GM23338 (cell line): ENCODE measurements at regions not wholly inside any gene's neighbourhood (a gene's known extent, or its start where the extent isn't known, plus 50 kb on each side); places are given as distances from the start of the nearest gene placed in this dataset.

ENCODE experiments used
- ATAC-seq: fragments of 200-7000 bp; cut with Tn5 transposase; 3 replicates; pipeline ENCODE4 v1.9.1; 2020
- DNase-seq: peaks from one replicate; pipeline ENCODE4 v3.0.0-alpha.2; 2015; ENCODE audit warnings: low spot score
- H2AFZ ChIP-seq: fragments of 200-600 bp; sonication (generic); 2 replicates; pipeline ENCODE4 v1.8.0; 2016; ENCODE audit warnings: antibody characterized with exemption, mild to moderate bottlenecking, moderate library complexity
- H3F3A ChIP-seq: fragments of 200-600 bp; sonication (generic); replicated peaks from 2 replicates; pipeline ENCODE4 v1.8.0; 2017; ENCODE audit warnings: antibody characterized with exemption, mixed run types, low read depth
- H3K27ac ChIP-seq: fragments of 200-600 bp; sonication (generic); 2 replicates; pipeline ENCODE4 v1.6.1; 2016; ENCODE audit warnings: low read depth
- H3K27me3 ChIP-seq: fragments of 200-600 bp; sonication (generic); 2 replicates; pipeline ENCODE4 v1.8.0; 2016; ENCODE audit warnings: mild to moderate bottlenecking, mixed run types, moderate library complexity; ENCODE audit not compliant: insufficient read depth
- H3K36me3 ChIP-seq: fragments of 200-600 bp; sonication (generic); 2 replicates; pipeline ENCODE4 v1.8.0; 2016; ENCODE audit warnings: mild to moderate bottlenecking; ENCODE audit not compliant: insufficient read depth
- H3K4me1 ChIP-seq: fragments of 200-600 bp; sonication (generic); 2 replicates; pipeline ENCODE4 v1.8.0; 2016; ENCODE audit warnings: mild to moderate bottlenecking, moderate library complexity; ENCODE audit not compliant: insufficient read depth
- H3K4me2 ChIP-seq: fragments of 200-600 bp; sonication (generic); 2 replicates; pipeline ENCODE4 v1.7.1; 2017; ENCODE audit warnings: mixed run types
- H3K4me3 ChIP-seq: fragments of 200-600 bp; sonication (generic); 2 replicates; pipeline ENCODE4 v1.6.1; 2016; ENCODE audit warnings: mixed run types
- H3K79me2 ChIP-seq: fragments of 200-600 bp; sonication (generic); replicated peaks from 2 replicates; pipeline ENCODE4 v1.8.0; 2017; ENCODE audit warnings: mild to moderate bottlenecking; ENCODE audit not compliant: insufficient read depth
- H3K9me2 ChIP-seq: fragments of 200-600 bp; sonication (generic); 2 replicates; pipeline ENCODE4 v1.8.0; 2017; ENCODE audit not compliant: insufficient read depth
- H4K20me1 ChIP-seq: fragments of 200-600 bp; sonication (generic); replicated peaks from 2 replicates; pipeline ENCODE4 v1.8.0; 2017; ENCODE audit warnings: mild to moderate bottlenecking; ENCODE audit not compliant: insufficient read depth
- H3K27ac Mint-ChIP-seq: 2 replicates; pipeline ENCODE4 v1.8.0; 2020; ENCODE audit warnings: inconsistent platforms, mild to moderate bottlenecking, moderate library complexity, mixed read lengths
- H3K27me3 Mint-ChIP-seq: 3 replicates; pipeline ENCODE4 v1.8.0; 2022; ENCODE audit warnings: low read depth, mild to moderate bottlenecking, moderate library complexity, mixed read lengths, inconsistent platforms; ENCODE audit not compliant: insufficient read depth, poor library complexity
- H3K36me3 Mint-ChIP-seq: 3 replicates; pipeline ENCODE4 v1.8.0; 2021; ENCODE audit warnings: low read depth, mild to moderate bottlenecking, inconsistent platforms, moderate library complexity, mixed read lengths
- H3K4me1 Mint-ChIP-seq: 3 replicates; pipeline ENCODE4 v1.8.0; 2020; ENCODE audit warnings: mild to moderate bottlenecking, inconsistent platforms, mixed read lengths
- H3K4me3 Mint-ChIP-seq: 3 replicates; pipeline ENCODE4 v1.8.0; 2021; ENCODE audit warnings: moderate library complexity, mild to moderate bottlenecking, inconsistent platforms, mixed read lengths
- H3K9me3 Mint-ChIP-seq: 3 replicates; pipeline ENCODE4 v1.8.0; 2020; ENCODE audit warnings: moderate library complexity, mild to moderate bottlenecking, inconsistent platforms, mixed read lengths
- CTCF ChIP-seq, 2 experiments: fragments of 200-600 bp in 1 of 2; sonication (generic) in 1 of 2; conservative IDR thresholded peaks; 2 replicates each; pipeline versions ENCODE4 v1.5.1 to v1.6.1; 2016 to 2017; ENCODE audit warnings: antibody characterized with exemption in 2 of 2, low read depth in 2 of 2, mild to moderate bottlenecking in 2 of 2, moderate library complexity in 1 of 2
- EZH2 ChIP-seq: fragments of 200-600 bp; sonication (generic); IDR thresholded peaks from one replicate; pipeline ENCODE4 v1.8.0; 2017; ENCODE audit warnings: antibody characterized with exemption, mild to moderate bottlenecking, low read depth; ENCODE audit not compliant: unreplicated experiment
- EZH2phosphoT487 ChIP-seq: fragments of 200-600 bp; sonication (generic); IDR thresholded peaks from one replicate; pipeline ENCODE4 v1.8.1; 2018; ENCODE audit warnings: antibody characterized with exemption; ENCODE audit not compliant: unreplicated experiment
- JUNB ChIP-seq: IDR thresholded peaks from one replicate; pipeline ENCODE4 v1.6.1; 2016; ENCODE audit warnings: antibody characterized with exemption; ENCODE audit not compliant: unreplicated experiment
- NANOG ChIP-seq: IDR thresholded peaks from 2 replicates; pipeline ENCODE4 v1.6.1; 2016; ENCODE audit warnings: antibody characterized with exemption, borderline replicate concordance
- REST ChIP-seq: IDR thresholded peaks from one replicate; pipeline ENCODE4 v1.6.1; 2018; ENCODE audit warnings: antibody characterized with exemption; ENCODE audit not compliant: unreplicated experiment

GRCh38 chr15:49750553-49750952 lies 129.7 kb downstream of the DTWD1 start:
- Mint-ChIP-seq H3K4me1 (no peaks in the 10 kb centered on the region), H3K36me3 (no peaks in the 10 kb centered on the region), H3K9me3 (no peaks in the 10 kb centered on the region), H3K27me3 (no peaks in the 10 kb centered on the region), H3K27ac (no peak overlapping the region), H3K4me3 (no peak overlapping the region)
- no peaks in the 10 kb centered on the region for H4K20me1 ChIP-seq
- no peaks in the 10 kb centered on the region for H3K36me3 ChIP-seq
- no peak for DNase-seq
- H3K9me2 ChIP-seq = no peaks in the 10 kb centered on the region
- no peaks in the 10 kb centered on the region; the same call in 1 of the 2 replicates for H3K4me1 ChIP-seq
- no peak for TF ChIP-seq JUNB
- TF ChIP-seq NANOG = no peak
- TF ChIP-seq EZH2 = no peak
- TF ChIP-seq EZH2phosphoT487 = no peak
- no peak for TF ChIP-seq REST
- TF ChIP-seq CTCF (conservative IDR thresholded peaks at IDR 0.05; ENCODE audit: low read depth in 2 of 2) = no peak
- no peak overlapping the region for H3K4me2 ChIP-seq
- no peak overlapping the region for H2AFZ ChIP-seq
- no peak for ATAC-seq
- no peaks in the 10 kb centered on the region for H3K79me2 ChIP-seq
- H3K27ac ChIP-seq = no peak overlapping the region
- H3F3A ChIP-seq = no peaks in the 10 kb centered on the region
- H3K27me3 ChIP-seq = no peaks in the 10 kb centered on the region
- H3K4me3 ChIP-seq = no peak overlapping the region

GRCh38 chr15:49751191-49751590 lies 130.3 kb downstream of the DTWD1 start:
- no peaks in the 10 kb centered on the region for H3K27me3 ChIP-seq
- no peaks in the 10 kb centered on the region for H3K4me1 Mint-ChIP-seq
- H4K20me1 ChIP-seq = no peaks in the 10 kb centered on the region
- H3K79me2 ChIP-seq = no peaks in the 10 kb centered on the region
- no peak overlapping the region for H3K27ac ChIP-seq
- H3K4me2 ChIP-seq = no peak overlapping the region
- H3K4me1 ChIP-seq = no peaks in the 10 kb centered on the region; the same call in 1 of the 2 replicates
- no peaks in the 10 kb centered on the region for H3K9me3 Mint-ChIP-seq
- H3K9me2 ChIP-seq = no peaks in the 10 kb centered on the region
- no peak overlapping the region for H3K4me3 Mint-ChIP-seq
- H3K27me3 Mint-ChIP-seq = no peaks in the 10 kb centered on the region
- no peak overlapping the region for H3K27ac Mint-ChIP-seq
- no peak for ATAC-seq
- H3K36me3 Mint-ChIP-seq = no peaks in the 10 kb centered on the region
- TF ChIP-seq NANOG = no peak
- DNase-seq = no peak
- H3F3A ChIP-seq = no peaks in the 10 kb centered on the region
- no peak overlapping the region for H3K4me3 ChIP-seq
- no peaks in the 10 kb centered on the region for H3K36me3 ChIP-seq
- H2AFZ ChIP-seq = no peak overlapping the region
